Erythroblast (primary cell): ENCODE measurements at regions not wholly inside any gene's neighbourhood (a gene's known extent, or its start where the extent isn't known, plus 50 kb on each side); places are given as distances from the start of the nearest gene placed in this dataset.

Source experiments
- GATA1 ChIP-seq: IDR thresholded peaks from 2 replicates; pipeline ENCODE4 v1.6.1; 2011; ENCODE audit warnings: low read depth, mild to moderate bottlenecking, control low read depth, low read length, moderate library complexity
- POLR2A ChIP-seq: IDR thresholded peaks from 2 replicates; pipeline ENCODE4 v1.6.1; 2011; ENCODE audit warnings: mild to moderate bottlenecking, low read length

DNA sequence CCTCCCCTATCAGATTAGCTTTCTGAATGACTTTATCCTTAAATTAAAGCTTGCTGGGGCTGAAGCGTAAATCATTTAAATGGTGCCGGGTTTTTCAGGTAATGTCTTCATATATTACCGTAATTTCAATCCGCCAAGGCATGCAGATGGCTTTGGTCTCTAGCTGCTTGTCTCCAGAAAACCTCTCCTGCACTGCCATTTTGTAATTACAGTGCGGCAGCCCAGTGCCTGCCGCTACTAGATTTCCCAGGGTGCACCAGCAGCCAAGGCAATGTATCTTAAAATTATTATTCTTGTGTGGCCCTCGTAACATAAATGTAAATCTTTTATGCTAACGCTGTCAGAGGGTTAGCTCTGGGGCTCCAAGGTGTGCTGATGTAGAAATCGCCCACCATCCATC is 208.5 kb downstream of the TMEM114 start:
- TF ChIP-seq POLR2A (no peak), GATA1 (no peak)
